HepG2 (cell line): ENCODE measurements at regions not wholly inside any gene's neighbourhood (a gene's known extent, or its start where the extent isn't known, plus 50 kb on each side); places are given as distances from the start of the nearest gene placed in this dataset.
"Not testable (repeated sequence)": the region's sequence is repeated elsewhere in the genome, so short reads cannot be mapped to it uniquely, and the experiment has no call there.

Experiments used
- NFYB ChIP-seq: sonication (generic); formaldehyde crosslinking; IDR thresholded peaks from 2 replicates; pipeline ENCODE4 v1.4.0; 2020; ENCODE audit warnings: missing genetic modification reagents
- ZNF614 ChIP-seq: IDR thresholded peaks from 2 replicates; pipeline ENCODE4 v1.6.1; 2018; ENCODE audit warnings: missing biosample characterization, missing genetic modification reagents, inconsistent platforms, borderline replicate concordance
- ZNF775 ChIP-seq: sonication (generic); formaldehyde crosslinking; IDR thresholded peaks from 2 replicates; pipeline ENCODE4 v1.4.0; 2020; ENCODE audit warnings: missing genetic modification reagents, mild to moderate bottlenecking, moderate library complexity, borderline replicate concordance
- TF ChIP-seq, protein P1 (sequence below): sonication (generic); formaldehyde crosslinking; IDR thresholded peaks from 2 replicates; pipeline ENCODE4 v1.5.0; 2020; ENCODE audit warnings: mild to moderate bottlenecking, missing genetic modification reagents, moderate library complexity

DNA sequence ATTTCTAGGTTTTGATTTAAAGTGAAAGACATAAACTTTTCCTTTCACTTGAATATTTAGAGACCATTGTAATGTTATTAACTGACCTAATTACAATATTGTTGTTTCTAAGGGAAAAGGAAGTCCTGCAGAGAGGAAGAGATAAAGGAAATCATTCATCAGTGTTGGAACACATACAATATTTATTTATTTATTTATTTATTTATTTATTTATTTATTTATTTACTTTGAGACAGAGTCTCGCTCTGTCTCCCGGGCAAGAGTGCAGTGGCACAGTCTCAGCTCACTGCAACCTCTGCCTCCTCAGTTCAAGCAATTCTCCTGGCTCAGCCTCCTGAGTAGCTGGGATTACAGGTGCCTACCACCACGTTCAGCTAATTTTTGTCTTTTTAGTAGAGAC lies 668.6 kb upstream of the NEGR1 start:
- TF ChIP-seq ZNF775; ZNF614 (CRISPR knock-in tag); NFYB (CRISPR knock-in tag): not testable (repeated sequence)
- TF ChIP-seq, protein P1, sequence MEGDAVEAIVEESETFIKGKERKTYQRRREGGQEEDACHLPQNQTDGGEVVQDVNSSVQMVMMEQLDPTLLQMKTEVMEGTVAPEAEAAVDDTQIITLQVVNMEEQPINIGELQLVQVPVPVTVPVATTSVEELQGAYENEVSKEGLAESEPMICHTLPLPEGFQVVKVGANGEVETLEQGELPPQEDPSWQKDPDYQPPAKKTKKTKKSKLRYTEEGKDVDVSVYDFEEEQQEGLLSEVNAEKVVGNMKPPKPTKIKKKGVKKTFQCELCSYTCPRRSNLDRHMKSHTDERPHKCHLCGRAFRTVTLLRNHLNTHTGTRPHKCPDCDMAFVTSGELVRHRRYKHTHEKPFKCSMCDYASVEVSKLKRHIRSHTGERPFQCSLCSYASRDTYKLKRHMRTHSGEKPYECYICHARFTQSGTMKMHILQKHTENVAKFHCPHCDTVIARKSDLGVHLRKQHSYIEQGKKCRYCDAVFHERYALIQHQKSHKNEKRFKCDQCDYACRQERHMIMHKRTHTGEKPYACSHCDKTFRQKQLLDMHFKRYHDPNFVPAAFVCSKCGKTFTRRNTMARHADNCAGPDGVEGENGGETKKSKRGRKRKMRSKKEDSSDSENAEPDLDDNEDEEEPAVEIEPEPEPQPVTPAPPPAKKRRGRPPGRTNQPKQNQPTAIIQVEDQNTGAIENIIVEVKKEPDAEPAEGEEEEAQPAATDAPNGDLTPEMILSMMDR (CRISPR knock-in tag) = not testable (repeated sequence)
